ENCODE measurements at regions not wholly inside any gene's neighbourhood (a gene's known extent, or its start where the extent isn't known, plus 50 kb on each side); places are given as distances from the start of the nearest gene placed in this dataset.

DNA sequence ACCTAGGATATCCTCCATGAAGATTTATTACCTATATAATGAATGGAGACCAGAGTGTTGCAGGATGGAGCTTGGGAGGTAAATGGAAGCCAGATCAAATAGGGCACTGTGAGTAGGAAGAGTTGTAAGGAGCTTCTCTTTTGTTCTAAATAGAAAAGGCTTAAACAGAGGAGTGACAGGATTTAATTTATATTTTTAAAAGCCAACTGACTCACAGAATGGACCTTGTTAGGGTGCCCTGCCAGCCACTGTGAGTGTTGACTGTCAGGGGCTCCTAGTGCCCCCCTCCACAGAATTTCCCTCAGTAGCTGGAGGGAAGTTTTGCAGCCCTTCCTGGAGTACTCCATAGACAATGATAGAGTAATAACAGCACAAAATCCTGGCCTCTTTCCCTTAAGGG is 547.5 kb downstream of the MCTP2 start:
- Histone ChIP-seq H3K4me1 (ENCODE audit: control insufficient read depth in 1 of 2, insufficient read depth in 2 of 2, low read length in 2 of 2) (no peaks in the 10 kb centered on the region), H3K27ac (ENCODE audit: low read depth, low read length) (no peak overlapping the region), H3K9ac (ENCODE audit: low read depth in 1 of 2, low read length in 2 of 2) (no peak overlapping the region), H3K36me3 (ENCODE audit: control insufficient read depth in 1 of 2, insufficient read depth in 2 of 2, low read length in 2 of 2) (no peaks in the 10 kb centered on the region), H3K9me3 (ENCODE audit: control insufficient read depth in 1 of 2, low read length in 2 of 2) (no peaks in the 10 kb centered on the region), H3K27me3 (ENCODE audit: control insufficient read depth in 1 of 2, insufficient read depth in 2 of 2, low read length in 2 of 2) (no peaks in the 10 kb centered on the region), H3K4me3 (ENCODE audit: low read depth in 1 of 2, low read length in 2 of 2) (no peak overlapping the region)

DNA sequence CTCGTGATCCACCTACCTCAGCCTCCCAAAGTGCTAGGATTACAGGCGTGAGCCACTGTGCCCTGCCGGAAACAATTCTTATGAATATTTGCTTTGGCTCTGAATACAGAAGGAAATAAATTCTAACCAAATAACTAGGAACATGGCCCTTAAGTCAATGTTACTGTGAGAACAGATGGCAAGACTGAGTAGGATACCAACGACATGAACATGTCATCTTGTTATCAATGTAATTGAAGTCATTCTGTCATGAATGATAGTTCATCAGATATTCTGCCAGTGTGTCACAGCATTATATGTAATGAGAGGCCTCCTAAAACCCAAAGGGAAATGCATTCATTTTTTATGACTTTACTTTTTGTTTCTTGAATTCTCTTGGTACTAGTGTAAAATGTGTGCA is 548.8 kb downstream of the MCTP2 start:
- no peaks in the 10 kb centered on the region for H3K9me3 ChIP-seq (ENCODE audit: control insufficient read depth in 1 of 2, low read length in 2 of 2)

DNA sequence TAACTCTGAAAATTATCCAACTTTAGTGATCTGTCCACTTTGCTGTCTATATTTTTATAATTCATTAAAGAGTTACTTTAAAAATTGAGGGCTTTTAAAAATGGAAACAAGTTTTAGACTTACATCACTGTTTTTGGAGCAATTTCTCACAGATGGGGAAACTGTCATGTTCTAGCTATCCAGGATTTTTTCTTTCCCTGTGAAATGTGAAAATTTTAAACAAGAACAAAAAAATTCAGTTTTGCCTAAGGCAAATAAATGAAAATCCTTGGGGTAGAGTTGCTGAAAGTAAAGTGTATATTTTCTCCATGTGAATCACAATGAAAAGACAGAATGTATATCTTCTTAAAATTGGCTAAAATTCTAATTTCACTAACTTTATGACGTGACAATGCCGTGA is 553.7 kb downstream of the MCTP2 start:
- no peaks in the 10 kb centered on the region for H3K27me3 ChIP-seq (ENCODE audit: control insufficient read depth in 1 of 2, insufficient read depth in 2 of 2, low read length in 2 of 2)
- H3K9me3 ChIP-seq (ENCODE audit: control insufficient read depth in 1 of 2, low read length in 2 of 2), result no peaks in the 10 kb centered on the region
- H3K27ac ChIP-seq (ENCODE audit: low read depth, low read length), result no peak overlapping the region
- H3K36me3 ChIP-seq (ENCODE audit: control insufficient read depth in 1 of 2, insufficient read depth in 2 of 2, low read length in 2 of 2), result no peaks in the 10 kb centered on the region
- H3K9ac ChIP-seq (ENCODE audit: low read depth in 1 of 2, low read length in 2 of 2), result no peak overlapping the region
- H3K4me3 ChIP-seq (ENCODE audit: low read depth in 1 of 2, low read length in 2 of 2), result no peak overlapping the region
- peaks cover 0 to 4% of the 10 kb centered on the region in 2 donors for H3K4me1 ChIP-seq (ENCODE audit: control insufficient read depth in 1 of 2, insufficient read depth in 2 of 2, low read length in 2 of 2)

More for the DNA sequence above, 548.8 kb downstream of the MCTP2 start:
- H3K36me3 ChIP-seq (ENCODE audit: control insufficient read depth in 1 of 2, insufficient read depth in 2 of 2, low read length in 2 of 2), result no peaks in the 10 kb centered on the region
- H3K4me3 ChIP-seq (ENCODE audit: low read depth in 1 of 2, low read length in 2 of 2), result no peak overlapping the region
- no peaks in the 10 kb centered on the region for H3K27me3 ChIP-seq (ENCODE audit: control insufficient read depth in 1 of 2, insufficient read depth in 2 of 2, low read length in 2 of 2)
- no peak overlapping the region for H3K27ac ChIP-seq (ENCODE audit: low read depth, low read length)
- no peak overlapping the region for H3K9ac ChIP-seq (ENCODE audit: low read depth in 1 of 2, low read length in 2 of 2)
- H3K4me1 ChIP-seq (ENCODE audit: control insufficient read depth in 1 of 2, insufficient read depth in 2 of 2, low read length in 2 of 2), result no peaks in the 10 kb centered on the region

DNA sequence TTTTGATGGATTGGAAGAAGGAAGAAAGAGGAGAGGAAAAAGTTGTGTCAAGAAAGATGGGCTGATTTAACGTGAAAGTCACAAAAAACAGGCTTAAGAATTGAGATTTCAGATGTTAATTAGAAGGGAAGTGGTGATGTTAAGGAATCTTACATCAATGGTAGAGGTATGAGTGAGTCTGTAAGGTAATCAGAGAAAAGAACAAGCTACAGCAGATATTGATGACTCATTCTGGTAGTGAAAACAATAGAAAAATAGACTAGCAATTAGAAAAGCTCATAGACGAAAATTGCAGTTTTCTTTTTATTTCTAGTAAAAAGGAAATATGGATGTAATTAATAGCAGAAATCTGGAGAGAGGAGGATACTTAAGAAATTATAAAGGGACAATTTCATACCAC is 559.6 kb downstream of the MCTP2 start:
- H3K4me3 ChIP-seq (ENCODE audit: low read depth in 1 of 2, low read length in 2 of 2), result no peak overlapping the region
- H3K27me3 ChIP-seq (ENCODE audit: control insufficient read depth in 1 of 2, insufficient read depth in 2 of 2, low read length in 2 of 2), result no peaks in the 10 kb centered on the region
- peaks cover 0 to 4% of the 10 kb centered on the region in 2 donors for H3K4me1 ChIP-seq (ENCODE audit: control insufficient read depth in 1 of 2, insufficient read depth in 2 of 2, low read length in 2 of 2)
- H3K36me3 ChIP-seq (ENCODE audit: control insufficient read depth in 1 of 2, insufficient read depth in 2 of 2, low read length in 2 of 2), result no peaks in the 10 kb centered on the region
- no peak overlapping the region for H3K27ac ChIP-seq (ENCODE audit: low read depth, low read length)
- no peaks in the 10 kb centered on the region for H3K9me3 ChIP-seq (ENCODE audit: control insufficient read depth in 1 of 2, low read length in 2 of 2)
- no peak overlapping the region for H3K9ac ChIP-seq (ENCODE audit: low read depth in 1 of 2, low read length in 2 of 2)

DNA sequence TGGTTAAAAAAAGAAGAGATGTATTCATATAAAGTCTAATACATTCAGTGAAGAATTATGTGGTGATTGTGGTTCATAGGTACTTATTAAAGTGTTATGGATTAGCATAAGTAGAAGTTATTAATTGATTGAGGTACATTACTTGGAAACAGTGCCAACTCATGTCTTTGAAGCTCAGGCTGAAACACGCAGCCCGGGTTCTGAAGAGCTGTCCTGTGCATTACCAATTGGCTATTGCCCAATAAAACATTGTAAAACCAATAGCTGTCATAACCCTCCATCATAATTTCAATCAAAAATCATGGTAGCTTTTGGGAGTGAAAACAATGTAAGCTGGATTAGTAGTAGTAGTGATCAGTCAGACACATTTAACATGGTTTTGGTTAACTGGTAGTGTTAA is 560.1 kb downstream of the MCTP2 start:
- Histone ChIP-seq H3K27me3 (ENCODE audit: control insufficient read depth in 1 of 2, insufficient read depth in 2 of 2, low read length in 2 of 2) (no peaks in the 10 kb centered on the region), H3K4me3 (ENCODE audit: low read depth in 1 of 2, low read length in 2 of 2) (no peak overlapping the region), H3K4me1 (ENCODE audit: control insufficient read depth in 1 of 2, insufficient read depth in 2 of 2, low read length in 2 of 2) (peaks cover 0 to 4% of the 10 kb centered on the region in 2 donors), H3K9ac (ENCODE audit: low read depth in 1 of 2, low read length in 2 of 2) (no peak overlapping the region), H3K27ac (ENCODE audit: low read depth, low read length) (no peak overlapping the region), H3K36me3 (ENCODE audit: control insufficient read depth in 1 of 2, insufficient read depth in 2 of 2, low read length in 2 of 2) (no peaks in the 10 kb centered on the region), H3K9me3 (ENCODE audit: control insufficient read depth in 1 of 2, low read length in 2 of 2) (no peaks in the 10 kb centered on the region)

DNA sequence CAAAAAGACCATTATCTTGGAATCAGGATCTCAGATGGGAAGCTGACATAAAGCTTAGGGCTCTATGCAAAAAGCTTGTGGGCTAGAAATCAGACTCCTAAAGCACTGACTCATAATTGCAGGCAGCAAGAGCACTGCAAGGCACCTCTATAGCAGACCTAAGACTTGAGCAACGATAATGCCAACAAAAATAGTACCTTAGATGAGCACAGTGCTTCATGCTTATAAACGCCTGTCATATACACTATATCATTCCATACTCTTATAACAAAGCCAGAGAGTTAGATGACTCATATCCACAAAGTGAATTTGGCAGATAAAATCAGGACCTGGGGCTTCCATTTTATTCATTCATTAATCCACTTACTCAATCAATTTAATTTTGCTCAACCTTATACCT is 560.8 kb downstream of the MCTP2 start:
- no peak overlapping the region for H3K27ac ChIP-seq (ENCODE audit: low read depth, low read length)
- H3K36me3 ChIP-seq (ENCODE audit: control insufficient read depth in 1 of 2, insufficient read depth in 2 of 2, low read length in 2 of 2), result no peaks in the 10 kb centered on the region
- H3K27me3 ChIP-seq (ENCODE audit: control insufficient read depth in 1 of 2, insufficient read depth in 2 of 2, low read length in 2 of 2), result no peaks in the 10 kb centered on the region
- H3K4me3 ChIP-seq (ENCODE audit: low read depth in 1 of 2, low read length in 2 of 2), result no peak overlapping the region
- H3K9me3 ChIP-seq (ENCODE audit: control insufficient read depth in 1 of 2, low read length in 2 of 2), result no peaks in the 10 kb centered on the region
- H3K9ac ChIP-seq (ENCODE audit: low read depth in 1 of 2, low read length in 2 of 2), result no peak overlapping the region
- peaks cover 0 to 4% of the 10 kb centered on the region in 2 donors for H3K4me1 ChIP-seq (ENCODE audit: control insufficient read depth in 1 of 2, insufficient read depth in 2 of 2, low read length in 2 of 2)

DNA sequence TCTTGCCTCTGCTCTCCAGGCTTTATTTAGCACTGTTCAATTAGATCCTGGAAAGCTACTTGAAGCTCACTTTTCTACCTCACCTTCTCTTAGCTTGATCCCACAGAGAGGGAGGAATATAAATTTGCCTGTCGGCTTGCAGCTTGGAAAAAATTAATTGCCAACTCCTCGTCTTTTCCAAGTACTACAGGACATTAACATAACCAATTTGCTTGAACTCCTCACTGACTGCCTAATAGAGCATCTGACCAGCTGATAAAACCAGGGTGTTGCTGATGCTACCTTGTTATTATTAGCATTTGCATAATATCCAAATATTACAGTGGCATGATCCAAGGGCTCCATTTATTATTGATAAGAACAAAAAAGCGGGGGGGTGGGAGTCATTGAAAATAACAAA is 561.8 kb downstream of the MCTP2 start:
- no peak overlapping the region for H3K4me3 ChIP-seq (ENCODE audit: low read depth in 1 of 2, low read length in 2 of 2)
- H3K27ac ChIP-seq (ENCODE audit: low read depth, low read length), result no peak overlapping the region
- no peaks in the 10 kb centered on the region for H3K36me3 ChIP-seq (ENCODE audit: control insufficient read depth in 1 of 2, insufficient read depth in 2 of 2, low read length in 2 of 2)
- H3K9ac ChIP-seq (ENCODE audit: low read depth in 1 of 2, low read length in 2 of 2), result no peak overlapping the region
- H3K4me1 ChIP-seq (ENCODE audit: control insufficient read depth in 1 of 2, insufficient read depth in 2 of 2, low read length in 2 of 2), result peaks cover 0 to 4% of the 10 kb centered on the region in 2 donors
- H3K27me3 ChIP-seq (ENCODE audit: control insufficient read depth in 1 of 2, insufficient read depth in 2 of 2, low read length in 2 of 2), result no peaks in the 10 kb centered on the region
- H3K9me3 ChIP-seq (ENCODE audit: control insufficient read depth in 1 of 2, low read length in 2 of 2), result no peaks in the 10 kb centered on the region

DNA sequence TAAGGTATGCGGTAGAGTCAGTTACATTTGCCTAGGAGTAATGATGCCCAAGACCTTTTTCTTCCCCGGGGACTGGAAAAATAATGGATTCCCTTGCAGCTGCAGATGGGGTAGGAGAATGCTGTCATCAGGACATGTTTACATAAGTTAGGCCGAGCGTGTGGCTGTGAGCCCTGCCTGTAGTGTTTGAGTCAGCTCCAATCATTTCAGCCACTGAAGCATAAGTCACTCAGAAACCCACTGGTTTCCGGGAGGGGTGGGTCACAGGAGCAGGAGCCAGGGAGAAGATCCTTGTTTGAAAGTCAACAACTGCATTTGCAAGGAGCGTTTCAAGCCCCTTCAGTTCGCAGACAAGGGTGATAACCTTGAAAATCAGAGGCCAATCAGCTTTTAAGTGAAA is 562.3 kb downstream of the MCTP2 start:
- Histone ChIP-seq H3K36me3 (ENCODE audit: control insufficient read depth in 1 of 2, insufficient read depth in 2 of 2, low read length in 2 of 2) (no peaks in the 10 kb centered on the region), H3K4me1 (ENCODE audit: control insufficient read depth in 1 of 2, insufficient read depth in 2 of 2, low read length in 2 of 2) (peaks cover 0 to 4% of the 10 kb centered on the region in 2 donors), H3K27ac (ENCODE audit: low read depth, low read length) (no peak overlapping the region), H3K9ac (ENCODE audit: low read depth in 1 of 2, low read length in 2 of 2) (no peak overlapping the region), H3K27me3 (ENCODE audit: control insufficient read depth in 1 of 2, insufficient read depth in 2 of 2, low read length in 2 of 2) (no peaks in the 10 kb centered on the region), H3K4me3 (ENCODE audit: low read depth in 1 of 2, low read length in 2 of 2) (no peak overlapping the region), H3K9me3 (ENCODE audit: control insufficient read depth in 1 of 2, low read length in 2 of 2) (no peaks in the 10 kb centered on the region)

DNA sequence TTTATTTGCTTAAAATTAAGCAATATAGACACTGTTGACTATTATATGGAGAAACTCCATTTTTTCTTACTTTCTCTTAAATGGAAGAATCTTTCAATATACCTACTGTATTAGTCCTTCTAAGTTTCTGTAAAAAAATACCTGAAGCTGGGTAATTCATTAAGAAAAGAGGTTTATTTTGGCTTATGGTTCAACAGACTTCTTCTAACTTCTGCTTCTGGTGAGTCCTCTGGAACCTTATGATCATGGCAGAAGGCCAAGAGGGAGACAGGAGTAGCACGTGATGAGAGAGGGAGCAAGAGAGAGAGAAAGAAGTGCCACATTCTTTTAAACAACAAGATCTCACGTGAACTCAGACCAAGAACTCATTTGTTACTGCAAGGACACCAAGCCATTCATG is 573.3 kb downstream of the MCTP2 start:
- Histone ChIP-seq H3K27me3 (ENCODE audit: control insufficient read depth in 1 of 2, insufficient read depth in 2 of 2, low read length in 2 of 2) (no peaks in the 10 kb centered on the region), H3K4me3 (ENCODE audit: low read depth in 1 of 2, low read length in 2 of 2) (no peak overlapping the region), H3K36me3 (ENCODE audit: control insufficient read depth in 1 of 2, insufficient read depth in 2 of 2, low read length in 2 of 2) (no peaks in the 10 kb centered on the region), H3K9ac (ENCODE audit: low read depth in 1 of 2, low read length in 2 of 2) (no peak overlapping the region), H3K9me3 (ENCODE audit: control insufficient read depth in 1 of 2, low read length in 2 of 2) (peaks cover 4 to 5% of the 10 kb centered on the region in 2 donors), H3K27ac (ENCODE audit: low read depth, low read length) (no peak overlapping the region), H3K4me1 (ENCODE audit: control insufficient read depth in 1 of 2, insufficient read depth in 2 of 2, low read length in 2 of 2) (no peaks in the 10 kb centered on the region)

DNA sequence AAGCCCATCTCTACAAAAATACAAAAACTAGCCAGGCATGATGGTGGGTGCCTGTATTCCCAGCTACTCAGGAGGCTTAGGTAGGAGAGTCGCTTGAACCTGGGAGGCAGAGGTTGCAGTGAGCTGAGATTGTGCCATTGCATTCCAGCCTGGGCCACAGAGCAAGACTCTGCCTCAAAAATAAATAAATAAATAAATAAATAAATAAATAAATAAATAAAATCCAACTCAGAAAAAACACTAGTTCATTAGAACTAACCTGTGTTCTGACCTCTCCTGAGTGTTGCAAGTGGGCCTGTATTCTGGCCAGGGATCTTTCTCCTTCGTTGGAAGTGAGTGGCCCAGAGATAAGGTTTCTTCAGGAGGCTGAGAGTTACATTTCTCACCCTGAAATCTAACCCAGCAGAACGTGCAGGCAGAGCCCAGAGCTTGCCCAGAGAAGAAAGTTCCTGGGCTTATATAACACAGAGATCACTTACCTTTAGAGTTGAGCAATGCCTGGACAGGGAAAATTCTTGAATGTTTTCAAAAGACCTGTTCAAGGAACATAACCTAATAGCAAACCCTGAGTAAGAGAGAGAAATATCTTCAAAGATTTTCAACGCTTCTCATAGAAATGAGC is 583.9 kb downstream of the MCTP2 start:
- Histone ChIP-seq H3K4me3 (ENCODE audit: low read depth in 1 of 2, low read length in 2 of 2) (no peak overlapping the region), H3K9me3 (ENCODE audit: control insufficient read depth in 1 of 2, low read length in 2 of 2) (no peaks in the 10 kb centered on the region), H3K9ac (ENCODE audit: low read depth in 1 of 2, low read length in 2 of 2) (no peak overlapping the region), H3K27me3 (ENCODE audit: control insufficient read depth in 1 of 2, insufficient read depth in 2 of 2, low read length in 2 of 2) (no peaks in the 10 kb centered on the region), H3K27ac (ENCODE audit: low read depth, low read length) (no peak overlapping the region), H3K4me1 (ENCODE audit: control insufficient read depth in 1 of 2, insufficient read depth in 2 of 2, low read length in 2 of 2) (no peaks in the 10 kb centered on the region), H3K36me3 (ENCODE audit: control insufficient read depth in 1 of 2, insufficient read depth in 2 of 2, low read length in 2 of 2) (no peaks in the 10 kb centered on the region)

DNA sequence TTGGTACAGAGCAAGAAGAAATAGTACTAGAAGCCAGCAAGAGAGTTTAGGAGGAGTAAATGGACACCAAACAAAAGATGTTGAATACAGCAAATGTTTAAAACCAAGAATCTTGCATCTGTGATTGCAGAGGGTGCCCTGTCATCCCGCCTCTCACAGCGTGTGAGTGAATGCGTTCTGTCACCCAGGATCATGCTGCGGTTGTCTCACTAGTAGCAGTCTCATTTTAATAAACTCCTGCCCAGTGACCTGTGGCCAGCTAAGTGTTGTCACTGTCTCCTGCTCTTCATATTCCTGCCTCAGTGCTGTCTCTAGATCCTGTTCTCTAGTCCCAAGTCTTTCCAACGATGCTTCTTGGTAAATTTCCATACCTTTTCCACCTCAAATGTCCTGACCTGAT is 584.6 kb downstream of the MCTP2 start:
- H3K9me3 ChIP-seq (ENCODE audit: control insufficient read depth in 1 of 2, low read length in 2 of 2), result no peaks in the 10 kb centered on the region
- H3K4me3 ChIP-seq (ENCODE audit: low read depth in 1 of 2, low read length in 2 of 2), result no peak overlapping the region
- H3K27me3 ChIP-seq (ENCODE audit: control insufficient read depth in 1 of 2, insufficient read depth in 2 of 2, low read length in 2 of 2), result no peaks in the 10 kb centered on the region
- H3K4me1 ChIP-seq (ENCODE audit: control insufficient read depth in 1 of 2, insufficient read depth in 2 of 2, low read length in 2 of 2), result no peaks in the 10 kb centered on the region
- H3K36me3 ChIP-seq (ENCODE audit: control insufficient read depth in 1 of 2, insufficient read depth in 2 of 2, low read length in 2 of 2), result no peaks in the 10 kb centered on the region
- H3K9ac ChIP-seq (ENCODE audit: low read depth in 1 of 2, low read length in 2 of 2), result no peak overlapping the region
- no peak overlapping the region for H3K27ac ChIP-seq (ENCODE audit: low read depth, low read length)

Data from duodenal mucosa (tissue), 2 donors.